K562 (cell line): ENCODE measurements at regions not wholly inside any gene's neighbourhood (a gene's known extent, or its start where the extent isn't known, plus 50 kb on each side); places are given as distances from the start of the nearest gene placed in this dataset.
A peak's percentile ranks its signal among the peaks of the same experiment; 100 is the strongest.

Experiments
- ATAC-seq: fragments of 200-7000 bp; cut with Tn5 transposase; 3 replicates; pipeline ENCODE4 v1.9.1; 2020; ENCODE audit warnings: moderate library complexity
- BruUV-seq: library from RNA; stranded (reverse); fragments of 400-500 nt; replicated peaks from 2 replicates; lab custom pipeline; 2021; lab: Mats Ljungman, UMichigan
- CTCF ChIA-PET: fragments of 300-600 bp; formaldehyde crosslinking; extraction: SDS; loops from one replicate; lab custom pipeline; 2021; ENCODE audit warnings: low intra/inter-chr PET ratio; lab: Yijun Ruan, JAX
- POLR2A ChIA-PET: fragments of 300-600, 350-650 bp; sonication (Branson Sonifier 250); formaldehyde crosslinking; extraction: SDS; loops from one replicate; lab custom pipeline; 2021; ENCODE audit warnings: antibody characterized with exemption, inconsistent platforms; lab: Yijun Ruan, JAX
- DNase-seq, 4 experiments: peaks; one replicate each; pipeline versions ENCODE4 v3.0.0 to v3.0.0-alpha.2; 2011 to 2018; ENCODE audit warnings: low spot score in 3 of 4, mixed read lengths in 3 of 4; ENCODE audit errors: extremely low read depth in 1 of 4
- FAIRE-seq: peaks from 2 replicates; lab custom pipeline; 2011; peaks lifted over from hg19 to GRCh38; lab: Jason Lieb, UNC
- H2AFZ ChIP-seq: 2 replicates; pipeline ENCODE4 v1.6.0; 2011; ENCODE audit warnings: low read depth, low read length, control low read depth, inconsistent platforms
- H3K27ac ChIP-seq: fragments of 200-600 bp; 3 replicates; pipeline ENCODE4 v1.8.0; 2011; ENCODE audit warnings: low read depth, mild to moderate bottlenecking, control low read depth, inconsistent platforms, low read length, moderate library complexity, mixed read lengths; ENCODE audit errors: extremely low read depth
- H3K27me3 ChIP-seq, 2 experiments: fragments of 300-600 bp in 1 of 2; 2 replicates in 1 of 2; 3 replicates in 1 of 2; pipeline versions ENCODE4 v1.6.0 to v1.8.0; 2011; ENCODE audit warnings: inconsistent platforms in 2 of 2, low read length in 2 of 2, mild to moderate bottlenecking in 1 of 2, mixed read lengths in 1 of 2, moderate library complexity in 1 of 2; ENCODE audit not compliant: control insufficient read depth in 2 of 2, insufficient read depth in 2 of 2
- H3K36me3 ChIP-seq: fragments of 300-600 bp; 3 replicates; pipeline ENCODE4 v1.8.0; 2011; ENCODE audit warnings: mild to moderate bottlenecking, low read length, inconsistent platforms; ENCODE audit not compliant: control insufficient read depth, insufficient read depth
- H3K4me1 ChIP-seq, 2 experiments: fragments of 200-600 bp in 1 of 2; replicated peaks in 1 of 2; 2 replicates in 1 of 2; 3 replicates in 1 of 2; pipeline versions ENCODE4 v1.5.1 to v1.8.0; 2011; ENCODE audit warnings: inconsistent platforms in 2 of 2, low read length in 2 of 2, mild to moderate bottlenecking in 1 of 2, mixed read lengths in 1 of 2, moderate library complexity in 1 of 2; ENCODE audit not compliant: control insufficient read depth in 2 of 2, insufficient read depth in 2 of 2
- H3K4me2 ChIP-seq: 2 replicates; pipeline ENCODE4 v1.6.1; 2011; ENCODE audit warnings: low read length, control low read depth, inconsistent platforms, mixed read lengths; ENCODE audit not compliant: insufficient read depth
- H3K4me3 ChIP-seq: fragments of 200-600 bp; sonication (generic), shearing (Covaris generic); 2 replicates; pipeline ENCODE4 v1.5.1; 2016; ENCODE audit warnings: control low read depth, inconsistent platforms
- H3K79me2 ChIP-seq: fragments of 200-600 bp; 3 replicates; pipeline ENCODE4 v1.8.0; 2011; ENCODE audit warnings: low read length, inconsistent platforms; ENCODE audit not compliant: control insufficient read depth, insufficient read depth
- H3K9ac ChIP-seq, 2 experiments: 2 replicates each; pipeline versions ENCODE4 v1.6.0 to v1.6.1; 2011; ENCODE audit warnings: low read depth in 2 of 2, low read length in 2 of 2, control low read depth in 1 of 2, inconsistent platforms in 1 of 2, mild to moderate bottlenecking in 1 of 2, mixed read lengths in 1 of 2; ENCODE audit not compliant: insufficient read depth in 1 of 2
- H3K9me1 ChIP-seq: one replicate; pipeline ENCODE4 v1.6.0; 2011; ENCODE audit warnings: inconsistent platforms, mild to moderate bottlenecking, low read length, moderate library complexity; ENCODE audit not compliant: control insufficient read depth, insufficient read depth
- H3K9me3 ChIP-seq: replicated peaks from 2 replicates; pipeline ENCODE4 v1.5.1; 2011; ENCODE audit warnings: low read depth, low read length, inconsistent platforms; ENCODE audit not compliant: control insufficient read depth, insufficient read depth
- H4K20me1 ChIP-seq: replicated peaks from 2 replicates; pipeline ENCODE4 v1.6.1; 2011; ENCODE audit warnings: low read length, inconsistent platforms, mixed read lengths; ENCODE audit not compliant: control insufficient read depth, insufficient read depth
- C11orf30 ChIP-seq: fragments of 450-650 bp; IDR thresholded peaks from 2 replicates; pipeline ENCODE4 v1.6.1; 2016; ENCODE audit warnings: low read depth, mild to moderate bottlenecking
- HEY1 ChIP-seq: fragments of 250-450 bp; sonication (Bioruptor Pico); IDR thresholded peaks from 2 replicates; pipeline ENCODE4 v1.5.0; 2020; ENCODE audit warnings: mild to moderate bottlenecking, moderate library complexity, borderline replicate concordance
- HOXB6 ChIP-seq: fragments of 250-450 bp; sonication (Bioruptor Pico); IDR thresholded peaks from 2 replicates; pipeline ENCODE4 v1.5.1; 2022; ENCODE audit warnings: mild to moderate bottlenecking, borderline replicate concordance
- ZNF121 ChIP-seq: sonication (generic); formaldehyde crosslinking; conservative IDR thresholded peaks from 2 replicates; pipeline ENCODE4 v1.8.0; 2022; ENCODE audit warnings: missing genetic modification reagents
- ZNF316 ChIP-seq: fragments of 450-650 bp; IDR thresholded peaks from 2 replicates; pipeline ENCODE4 v1.6.1; 2016
- WGBS: fragments of 100-300 bp; shearing (Covaris generic); methylation state at CpG from one replicate; pipeline ENCODE4 v1.1.6; 2016; ENCODE audit warnings: low coverage, mixed read lengths; ENCODE audit not compliant: insufficient coverage; ENCODE audit errors: missing lambda C conversion rate; 5-methylcytosine and 5-hydroxymethylcytosine counted together
- in situ Hi-C: fragments of 300-500 bp; cut with MboI; formaldehyde crosslinking; loops from 4 replicates; pipeline ENCODE4 v1.15.0; 2018; ENCODE audit warnings: inconsistent platforms, mixed read lengths
- intact Hi-C: fragments of 100-400 bp; cut with micrococcal nuclease; formaldehyde crosslinking; loops from 2 replicates; pipeline ENCODE4 v1.14.2; 2022
- TF ChIP-seq, protein P1 (sequence below), 3 experiments: fragments of 200-800 bp in 1 of 3; sonication (Bioruptor generic) in 1 of 3; sonication (generic) in 1 of 3; formaldehyde crosslinking in 1 of 3; IDR thresholded peaks; 2 replicates each; pipeline versions ENCODE4 v1.6.1 to v1.8.0; 2016 to 2022; ENCODE audit warnings: mild to moderate bottlenecking in 2 of 3, missing compliant biosample characterization in 2 of 3, missing genetic modification characterization in 2 of 3, missing genetic modification reagents in 1 of 3
- TF ChIP-seq, protein P2 (sequence below): fragments of 250-450 bp; sonication (Bioruptor Pico); IDR thresholded peaks from 2 replicates; pipeline ENCODE4 v1.8.0; 2021; ENCODE audit warnings: mild to moderate bottlenecking, moderate library complexity

DNA sequence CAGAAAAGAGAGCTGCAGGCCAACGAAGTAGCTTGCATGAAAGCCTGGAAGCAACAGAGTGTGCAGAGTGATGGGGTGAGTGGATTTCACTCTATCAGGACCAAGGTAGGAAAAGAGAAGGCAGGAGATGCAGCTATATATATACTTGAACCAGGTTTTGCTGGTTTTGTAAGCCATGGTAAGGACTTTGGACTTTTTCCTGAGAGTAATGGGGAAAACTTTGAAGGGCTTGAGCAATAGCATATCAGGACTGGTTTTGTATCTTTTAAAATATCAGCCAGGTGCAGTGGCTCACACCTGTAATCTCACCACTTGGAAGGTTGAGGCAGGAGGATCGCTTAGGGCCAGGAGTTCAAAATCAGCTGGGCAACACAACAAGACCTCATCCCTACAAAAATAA is 120.6 kb upstream of the NRP1 start (continued):
- TF ChIP-seq, protein P1, sequence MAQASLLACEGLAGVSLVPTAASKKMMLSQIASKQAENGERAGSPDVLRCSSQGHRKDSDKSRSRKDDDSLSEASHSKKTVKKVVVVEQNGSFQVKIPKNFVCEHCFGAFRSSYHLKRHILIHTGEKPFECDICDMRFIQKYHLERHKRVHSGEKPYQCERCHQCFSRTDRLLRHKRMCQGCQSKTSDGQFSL (CRISPR knock-in tag; IDR thresholded peaks at IDR 0.05) = no peak
- TF ChIP-seq, protein P1 (tag; IDR thresholded peaks at IDR 0.05) = no peak
- no peak for TF ChIP-seq HOXB6 (CRISPR knock-in tag)

DNA sequence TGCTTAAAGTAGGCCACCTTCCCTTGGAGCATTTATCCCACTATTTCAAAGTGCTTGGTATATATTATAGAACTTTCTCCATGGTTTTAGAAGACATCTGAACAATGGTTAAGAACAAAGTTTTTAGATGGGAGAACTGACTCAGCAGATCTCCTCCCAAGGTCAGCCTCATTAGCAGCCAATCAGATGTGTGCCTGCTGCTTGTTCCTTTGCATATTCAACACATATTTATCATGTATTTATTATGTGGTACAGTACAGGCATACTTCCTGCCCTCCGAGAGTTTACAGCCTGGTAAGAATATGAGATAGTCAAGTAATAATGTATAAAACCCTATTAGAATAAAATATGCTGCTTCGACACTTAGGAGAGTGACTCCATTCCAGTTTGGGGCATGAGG is 120.1 kb upstream of the NRP1 start:
- Histone ChIP-seq H3K79me2 (no peaks in the 10 kb centered on the region), H3K9ac (no peak overlapping the region), H2AFZ (no peak overlapping the region), H3K4me3 (no peak overlapping the region), H3K27me3 (no peaks in the 10 kb centered on the region), H3K27ac (no peak overlapping the region), H3K9me3 (no peaks in the 10 kb centered on the region), H3K36me3 (no peaks in the 10 kb centered on the region), H3K4me2 (no peak overlapping the region), H3K9me1 (no peaks in the 10 kb centered on the region), H4K20me1 (no peaks in the 10 kb centered on the region), H3K4me1 (no peaks in the 10 kb centered on the region)
- TF ChIP-seq ZNF316 (peak; percentile 28), HEY1 (no peak), ZNF121 (no peak), C11orf30 (0 out of 2 replicates have a peak, but pooled peaks have one; percentile 10)
- TF ChIP-seq, protein P2, sequence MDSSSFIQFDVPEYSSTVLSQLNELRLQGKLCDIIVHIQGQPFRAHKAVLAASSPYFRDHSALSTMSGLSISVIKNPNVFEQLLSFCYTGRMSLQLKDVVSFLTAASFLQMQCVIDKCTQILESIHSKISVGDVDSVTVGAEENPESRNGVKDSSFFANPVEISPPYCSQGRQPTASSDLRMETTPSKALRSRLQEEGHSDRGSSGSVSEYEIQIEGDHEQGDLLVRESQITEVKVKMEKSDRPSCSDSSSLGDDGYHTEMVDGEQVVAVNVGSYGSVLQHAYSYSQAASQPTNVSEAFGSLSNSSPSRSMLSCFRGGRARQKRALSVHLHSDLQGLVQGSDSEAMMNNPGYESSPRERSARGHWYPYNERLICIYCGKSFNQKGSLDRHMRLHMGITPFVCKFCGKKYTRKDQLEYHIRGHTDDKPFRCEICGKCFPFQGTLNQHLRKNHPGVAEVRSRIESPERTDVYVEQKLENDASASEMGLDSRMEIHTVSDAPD = no peak
- POLR2A ChIA-PET = interaction anchor here (0.8 kb wide), 1 partner anchor 45 kb away, joined by 3 read pairs; no protein-coding TSS in a partner anchor
- no TSS peak for BruUV-seq
- ATAC-seq (no peak), DNase-seq (no peak), FAIRE-seq (no peak)
- CTCF ChIA-PET = no interaction called here
- intact Hi-C loops = no loop called here
- WGBS = 0% methylated on average over 2 of the region's 2 CpGs
- in situ Hi-C loops = no loop called here
